ENCODE measurements at regions not wholly inside any gene's neighbourhood (a gene's known extent, or its start where the extent isn't known, plus 50 kb on each side); places are given as distances from the start of the nearest gene placed in this dataset.
"Not testable (repeated sequence)": the region's sequence is repeated elsewhere in the genome, so short reads cannot be mapped to it uniquely, and the experiment has no call there.

DNA sequence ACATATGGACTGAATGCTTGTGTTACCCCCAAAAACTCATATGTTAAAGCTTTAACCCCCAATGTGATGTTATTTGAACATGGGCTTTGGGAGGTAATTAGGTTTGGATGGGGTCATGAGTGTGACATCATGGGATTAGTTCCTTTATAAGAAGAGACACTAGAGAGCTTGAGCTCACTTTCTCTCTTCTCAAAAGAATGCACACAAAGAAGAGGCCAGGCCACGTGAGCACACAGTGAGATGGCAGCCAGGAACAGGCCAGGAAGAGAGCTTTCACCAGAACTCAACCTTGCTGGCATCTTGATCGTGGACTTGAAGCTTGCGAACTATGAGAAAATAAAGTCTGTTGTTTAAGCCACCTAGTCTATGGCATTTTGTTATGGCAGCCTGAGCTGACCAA, 360.6 kb downstream of the NR2F1-AS1 start:
- no peak for DNase-seq (ENCODE audit: low read depth)

DNA sequence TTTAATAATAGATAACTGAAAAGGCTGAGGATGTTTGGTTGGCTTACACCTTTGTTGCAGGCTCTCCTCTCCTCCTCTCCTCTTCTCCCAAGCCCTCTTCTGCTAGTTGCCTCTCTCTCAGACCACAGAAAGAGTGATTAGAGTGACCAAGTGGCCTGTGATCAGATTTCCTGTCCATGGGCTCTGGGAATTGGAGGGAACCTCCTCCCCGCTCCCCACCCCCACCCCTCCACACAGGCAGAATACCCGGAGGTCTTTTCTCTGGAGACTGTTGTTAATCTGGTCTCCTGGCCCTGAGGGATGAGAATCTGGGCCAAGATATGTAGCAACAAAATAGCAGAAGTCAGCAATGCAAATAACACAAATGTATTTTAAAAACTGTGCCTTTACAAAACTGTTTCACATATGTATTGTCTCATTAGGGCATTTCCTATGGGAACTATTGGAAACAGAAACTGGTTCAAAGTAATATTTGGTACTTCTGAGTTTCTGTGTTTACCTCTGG, 361.3 kb downstream of the NR2F1-AS1 start:
- no peak for DNase-seq (ENCODE audit: low read depth)

DNA sequence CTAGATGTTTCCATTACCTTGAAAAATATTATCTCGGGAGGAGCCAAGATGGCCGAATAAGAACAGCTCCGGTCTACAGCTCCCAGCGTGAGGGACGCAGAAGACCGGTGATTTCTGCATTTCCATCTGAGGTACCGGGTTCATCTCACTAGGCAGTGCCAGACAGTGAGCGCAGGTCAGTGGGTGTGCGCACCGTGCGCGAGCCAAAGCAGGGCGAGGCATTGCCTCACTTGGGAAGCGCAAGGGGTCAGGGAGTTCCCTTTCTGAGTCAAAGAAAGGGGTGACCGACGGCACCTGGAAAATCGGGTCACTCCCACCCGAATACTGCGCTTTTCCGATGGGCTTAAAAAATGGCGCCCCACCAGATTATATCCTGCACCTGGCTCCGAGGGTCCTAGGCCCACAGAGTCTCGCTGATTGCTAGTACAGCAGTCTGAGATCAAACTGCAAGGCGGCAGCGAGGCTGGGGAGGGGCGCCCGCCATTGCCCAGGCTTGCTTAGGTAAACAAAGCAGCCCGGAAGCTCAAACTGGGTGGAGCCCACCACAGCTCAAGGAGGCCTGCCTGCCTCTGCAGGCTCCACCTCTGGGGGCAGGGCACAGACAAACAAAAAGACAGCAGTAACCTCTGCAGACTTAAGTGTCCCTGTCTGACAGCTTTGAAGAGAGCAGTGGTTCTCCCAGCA, 367.8 kb downstream of the NR2F1-AS1 start:
- DNase-seq (ENCODE audit: low read depth), result not testable (repeated sequence)

DNA sequence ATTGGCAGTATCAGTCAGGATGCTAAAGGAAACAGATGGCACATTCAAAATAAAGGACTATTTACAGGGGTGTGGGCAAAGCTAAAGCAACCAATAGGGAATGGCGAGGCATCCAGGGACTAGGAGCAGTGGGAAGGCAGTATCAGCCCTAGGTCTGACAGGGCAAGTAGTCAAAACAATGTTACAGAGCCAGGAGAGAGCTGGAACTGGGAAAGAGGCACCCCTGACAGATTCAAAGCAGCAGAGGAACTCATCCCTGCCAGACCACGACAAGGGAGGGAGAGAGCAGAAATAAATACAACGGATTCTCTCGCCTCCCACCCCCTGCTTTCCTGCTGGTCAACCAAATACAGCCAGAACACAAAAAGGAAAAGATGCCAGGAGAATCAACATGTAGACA, 371.5 kb downstream of the NR2F1-AS1 start:
- no peak for DNase-seq (ENCODE audit: low read depth)

DNA sequence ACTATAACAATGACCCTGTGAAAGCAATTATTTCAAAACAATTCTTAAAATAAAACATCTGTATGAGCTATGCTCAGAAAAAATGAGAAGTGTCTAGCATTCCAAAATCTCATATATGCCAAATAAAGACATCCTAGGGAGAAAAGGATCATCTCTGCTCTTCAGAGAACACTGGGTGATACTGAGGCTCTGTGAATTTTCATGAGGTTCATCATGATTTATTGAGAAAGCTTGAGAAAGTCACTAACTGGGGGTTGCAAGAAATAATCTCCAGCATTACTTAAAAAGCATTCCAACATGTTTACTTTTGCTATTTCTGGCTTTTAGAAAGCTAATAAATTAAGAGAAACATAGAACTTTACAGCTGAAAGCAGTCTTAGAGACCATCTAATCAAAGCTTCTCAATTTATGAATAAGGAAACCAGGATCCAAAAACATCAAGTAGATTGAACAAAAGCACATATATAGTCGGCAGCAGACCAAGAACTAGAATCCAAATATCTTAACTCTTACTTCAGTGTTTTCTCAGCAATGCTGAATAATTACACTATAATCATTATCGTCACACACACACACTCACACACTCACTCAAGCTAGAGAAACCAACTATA, 372.8 kb downstream of the NR2F1-AS1 start:
- peak; percentile 54 for DNase-seq (ENCODE audit: low read depth)

DNA sequence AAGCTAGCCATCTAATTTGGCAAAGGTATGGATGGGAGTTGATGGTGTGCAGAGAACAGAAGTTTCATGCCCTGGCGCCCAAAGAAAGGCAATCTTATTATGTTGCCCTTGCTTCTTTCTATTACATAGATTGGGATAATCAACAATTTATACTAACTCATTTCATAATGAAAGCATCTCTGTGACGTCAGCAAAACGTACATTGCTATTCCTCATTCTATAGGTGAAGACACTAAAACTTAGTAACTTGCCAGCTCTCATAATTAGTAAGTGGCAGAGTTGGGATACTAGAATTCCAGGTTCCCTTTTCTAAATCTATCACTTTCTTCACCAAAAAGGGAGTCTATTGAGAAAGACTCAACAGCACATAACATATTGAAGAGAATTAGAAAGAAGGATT, 374.8 kb downstream of the NR2F1-AS1 start:
- no peak for DNase-seq (ENCODE audit: low read depth)

DNA sequence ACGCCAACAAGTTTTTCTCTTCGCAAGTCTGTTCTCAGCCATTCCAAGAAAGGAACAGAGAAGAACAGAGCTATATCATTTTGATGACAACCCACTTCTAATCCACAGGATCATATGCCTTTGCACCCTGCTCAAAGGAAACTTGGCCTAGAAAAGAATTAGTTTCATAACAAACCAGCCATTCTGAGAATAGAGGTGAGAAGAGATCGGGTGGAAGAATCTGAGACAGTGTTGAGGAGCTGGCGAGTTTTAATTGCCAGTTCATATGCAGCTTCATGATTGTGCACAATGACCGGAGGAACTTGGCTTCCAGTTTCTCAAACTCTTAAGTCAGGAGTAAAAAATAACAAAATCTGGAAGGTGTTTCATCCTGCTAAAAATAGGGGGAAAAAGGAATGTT, 380.0 kb downstream of the NR2F1-AS1 start:
- no peak for DNase-seq (ENCODE audit: low read depth)

DNA sequence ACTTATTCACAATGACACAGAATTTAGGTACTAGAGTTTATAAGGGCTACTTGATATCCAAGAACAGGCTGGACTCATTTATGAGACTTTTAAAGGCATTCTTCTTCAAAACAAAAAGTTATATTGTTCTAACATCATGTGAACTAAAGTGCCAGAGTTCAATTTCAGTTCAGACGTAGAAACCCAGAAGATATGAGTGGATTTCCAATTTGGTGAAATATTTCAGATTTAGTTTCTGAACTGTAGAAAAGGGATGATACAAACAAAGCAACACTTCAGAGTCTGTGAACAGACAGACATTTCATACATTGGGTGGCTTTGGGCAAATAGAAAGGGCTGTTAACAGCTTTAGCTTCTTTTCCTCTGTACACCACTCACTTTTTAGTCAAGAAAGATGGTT, 384.0 kb downstream of the NR2F1-AS1 start:
- DNase-seq (ENCODE audit: low read depth), result no peak

DNA sequence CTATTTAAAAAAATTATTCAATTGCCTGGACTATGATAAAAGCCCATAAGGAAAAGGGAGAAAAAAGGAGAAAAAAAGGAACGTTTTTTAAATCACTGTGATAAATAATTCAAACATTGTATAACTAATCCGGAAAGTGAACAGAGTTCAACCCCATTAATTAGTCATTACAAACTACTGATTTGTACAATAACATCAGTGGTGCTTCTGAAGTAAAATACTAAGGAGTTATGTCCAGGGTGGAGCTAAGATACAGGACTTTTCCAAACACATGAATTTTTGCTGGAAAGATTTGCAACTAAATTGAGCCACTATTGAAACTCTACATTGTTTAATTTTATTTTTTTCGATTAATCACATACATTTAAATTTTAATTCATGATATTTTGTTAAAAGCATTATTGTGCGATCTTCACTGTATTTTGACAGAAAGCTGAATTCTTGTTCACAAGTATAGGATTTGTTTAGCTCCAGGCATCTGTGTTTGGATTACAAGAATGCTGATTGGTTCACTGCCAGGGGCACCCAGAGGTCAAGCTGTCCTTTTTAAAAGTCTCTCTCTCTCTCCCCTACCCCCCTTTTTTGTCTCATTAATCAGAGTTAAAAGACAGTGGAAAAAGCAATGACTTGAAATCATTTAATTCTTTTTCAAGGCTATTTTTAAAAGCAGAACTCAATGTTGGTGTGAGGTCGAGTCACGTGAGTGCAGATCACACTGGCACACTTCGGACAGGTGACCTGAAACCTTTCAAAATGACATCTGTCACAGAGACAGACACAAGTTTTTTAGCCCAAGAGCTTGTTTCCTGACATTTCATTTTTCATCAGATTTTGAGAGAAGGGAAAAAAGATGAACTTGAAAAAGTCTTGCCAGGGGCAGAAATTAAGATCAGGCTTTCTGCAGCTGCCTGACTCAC, 387.3 kb downstream of the NR2F1-AS1 start:
- no peak for DNase-seq (ENCODE audit: low read depth)

DNA sequence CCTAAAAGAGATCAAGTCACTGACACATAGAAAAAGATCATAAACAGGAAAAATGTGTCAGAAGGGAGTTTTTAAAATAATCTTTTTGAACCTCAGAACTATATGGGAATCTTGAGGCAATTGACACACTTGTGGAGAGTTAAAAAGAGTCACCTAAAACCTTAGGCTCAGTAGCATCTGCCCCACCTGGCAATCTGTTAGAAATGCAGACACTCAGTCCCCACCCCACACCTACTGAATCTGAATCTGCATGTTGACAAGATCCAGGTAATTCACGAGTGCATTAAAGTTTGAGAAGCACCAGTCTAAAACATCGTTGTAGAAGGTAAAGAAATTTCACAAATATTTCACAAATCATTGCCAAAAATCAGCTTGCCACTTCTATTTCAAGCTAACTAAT, 388.3 kb downstream of the NR2F1-AS1 start:
- no peak for DNase-seq (ENCODE audit: low read depth)

DNA sequence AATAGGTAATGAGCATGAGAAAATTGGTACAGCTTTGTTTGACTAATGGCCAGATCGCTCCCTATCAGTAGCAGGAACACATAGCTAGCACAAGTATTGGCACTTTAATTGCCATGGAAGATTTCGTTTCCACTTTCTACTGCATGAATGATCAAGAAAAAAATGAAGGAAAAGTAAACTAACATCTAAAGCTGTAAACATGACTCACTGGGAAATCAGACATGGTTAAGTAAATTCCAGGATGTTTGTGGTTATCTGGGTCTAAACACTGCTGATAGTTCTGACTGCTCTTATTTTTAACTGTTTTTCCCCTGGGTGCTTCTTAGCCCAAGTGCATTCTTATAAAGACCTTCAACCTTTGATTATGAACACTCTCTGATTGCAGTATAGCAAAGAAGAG, 388.9 kb downstream of the NR2F1-AS1 start:
- DNase-seq (ENCODE audit: low read depth), result peak; percentile 59

DNA sequence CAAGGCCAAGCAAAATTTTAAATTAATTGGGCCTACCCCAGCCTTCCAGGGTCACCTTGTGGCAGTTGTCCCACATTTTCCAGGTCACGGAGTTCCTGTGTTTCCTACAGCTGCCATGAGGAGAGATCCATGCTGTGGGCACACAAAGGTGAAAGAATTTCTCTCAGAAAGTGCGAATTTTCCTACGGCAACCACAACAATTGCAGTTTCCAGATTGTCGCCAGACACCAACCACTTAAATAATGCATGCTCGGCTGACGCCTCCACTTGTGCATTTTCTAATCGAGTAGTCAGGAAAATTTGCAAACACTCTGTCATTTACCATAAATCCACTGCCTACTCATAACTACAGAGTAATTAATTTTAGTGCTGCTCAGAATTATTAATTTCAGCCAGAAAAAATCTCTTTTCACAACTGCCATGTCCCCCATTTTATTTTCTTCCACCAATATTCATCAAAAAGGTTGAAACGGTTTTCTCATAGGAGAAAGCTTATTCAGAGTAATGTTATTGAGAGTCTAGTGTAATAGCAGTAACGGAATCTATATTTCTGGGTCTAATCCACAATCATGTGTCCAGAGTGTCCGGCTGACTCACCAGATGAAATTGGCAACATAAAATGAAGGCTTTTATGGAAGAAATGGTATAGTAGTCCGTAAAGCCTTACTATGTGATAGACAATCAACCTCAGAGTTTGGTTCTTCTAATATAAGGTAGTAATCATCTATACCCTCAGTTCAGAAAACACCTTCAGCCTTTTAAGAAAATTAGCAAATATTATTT, 389.8 kb downstream of the NR2F1-AS1 start:
- DNase-seq (ENCODE audit: low read depth), result no peak

DNA sequence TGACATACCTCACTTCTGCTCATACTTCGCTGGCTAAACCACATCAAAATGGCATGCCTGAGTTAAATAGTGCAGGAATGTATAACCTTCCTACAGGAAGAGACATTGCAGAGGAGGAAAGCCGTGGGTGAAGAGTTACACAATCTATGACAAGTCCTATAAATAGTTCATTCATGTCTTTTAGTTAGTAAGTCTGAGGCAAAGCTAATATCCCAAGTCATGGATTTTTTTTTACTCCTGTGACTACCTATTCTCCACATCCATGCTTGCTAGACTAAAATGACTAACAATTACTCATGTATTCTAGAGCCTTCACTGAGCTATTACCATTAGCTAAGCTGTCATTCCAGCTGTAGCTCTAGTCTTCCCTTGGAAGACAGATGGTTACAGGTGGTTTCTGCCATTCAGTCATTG, 391.3 kb downstream of the NR2F1-AS1 start:
- DNase-seq (ENCODE audit: low read depth), result peak; percentile 56

DNA sequence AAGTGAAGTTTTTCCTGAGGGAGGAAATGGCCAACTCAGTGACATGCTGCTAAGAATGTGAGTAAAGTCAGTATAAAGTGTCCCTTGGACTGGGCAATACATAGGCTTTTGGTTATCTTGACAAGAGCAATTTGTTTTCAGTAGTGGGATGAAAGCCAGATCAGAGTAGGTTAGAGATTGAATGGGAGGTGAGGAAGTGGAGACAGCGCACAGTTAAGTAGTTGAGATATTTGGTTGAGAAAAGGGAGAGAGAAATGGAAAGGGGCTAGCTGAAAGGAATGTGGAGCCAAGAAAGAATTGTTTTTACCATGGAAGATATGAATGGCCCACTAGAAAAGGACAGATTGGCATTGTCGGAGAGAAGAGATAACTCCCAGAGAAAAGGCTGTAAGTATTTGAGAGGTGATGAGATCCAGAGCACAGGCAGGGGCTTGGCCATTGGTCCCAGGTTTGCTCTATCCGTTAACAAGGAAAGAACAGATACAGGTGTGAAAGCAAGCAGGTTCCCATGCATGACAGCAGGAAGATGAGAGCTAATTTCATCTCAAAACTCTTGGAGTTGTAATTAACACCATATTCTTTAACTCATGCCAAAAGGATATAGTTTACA, 392.0 kb downstream of the NR2F1-AS1 start:
- DNase-seq (ENCODE audit: low read depth), result no peak

DNA sequence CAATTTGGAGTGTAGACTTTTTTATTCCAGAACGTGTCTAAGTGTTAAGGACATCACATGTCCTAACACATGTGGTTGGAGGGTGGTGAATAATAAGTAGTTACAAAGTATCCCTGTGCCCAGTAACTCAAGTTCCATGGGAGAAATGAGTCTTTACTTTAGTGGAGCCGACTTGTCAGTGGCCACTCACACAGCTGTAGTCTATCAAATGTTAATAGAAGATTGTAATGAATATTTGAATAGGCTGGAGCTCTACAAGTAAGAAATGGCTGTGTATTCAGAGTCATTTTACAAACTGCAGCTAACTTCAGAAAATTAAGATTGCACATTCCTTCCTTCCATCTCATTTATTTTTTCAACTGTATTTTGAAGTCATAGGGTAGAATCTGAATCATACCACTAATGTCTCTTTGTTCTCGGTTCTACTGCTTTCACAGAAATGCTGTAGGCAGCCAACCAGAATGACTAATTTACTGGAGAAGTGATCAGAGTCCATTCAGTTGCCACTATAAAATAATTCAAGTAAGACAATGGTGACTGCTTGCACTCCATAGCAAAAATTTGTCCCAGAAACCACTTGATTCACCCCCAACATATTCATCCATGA, 394.8 kb downstream of the NR2F1-AS1 start:
- DNase-seq (ENCODE audit: low read depth), result no peak

DNA sequence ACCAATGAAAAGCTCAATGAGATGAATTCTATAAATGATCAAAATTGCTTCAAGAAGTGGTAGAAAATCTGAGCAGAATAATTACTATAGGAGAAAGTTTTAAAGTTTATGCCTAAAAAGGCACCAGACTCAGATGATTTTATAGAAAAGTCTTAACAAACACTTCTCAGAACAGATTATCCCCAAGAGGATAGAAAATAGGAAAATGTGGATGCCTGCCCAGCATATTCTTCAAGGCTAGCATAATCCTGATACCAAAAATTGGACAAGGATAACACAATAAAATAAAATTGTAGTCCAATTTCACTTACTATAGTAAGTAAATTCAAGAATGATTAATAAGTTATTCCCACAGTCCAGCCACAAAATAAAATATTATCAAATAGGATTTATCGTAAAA, 397.0 kb downstream of the NR2F1-AS1 start:
- no peak for DNase-seq (ENCODE audit: low read depth)

DNA sequence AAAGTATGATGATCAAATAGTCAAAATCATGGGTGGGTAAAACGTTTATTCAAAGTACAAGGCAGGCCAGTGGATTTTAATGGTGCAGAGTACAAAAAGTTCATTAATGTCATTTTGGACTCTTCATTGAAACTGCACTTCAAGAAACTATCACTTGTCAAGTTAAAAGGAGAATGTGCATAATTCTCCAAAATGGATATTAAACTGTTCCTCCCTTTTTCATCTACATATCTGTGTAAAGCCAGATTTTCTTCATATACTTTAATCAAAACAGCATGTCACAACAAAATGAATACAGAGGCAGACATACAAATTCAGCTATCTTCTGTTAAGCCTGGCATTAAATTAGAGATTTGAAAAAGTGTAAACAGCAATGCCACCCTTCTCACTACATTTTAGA, 401.6 kb downstream of the NR2F1-AS1 start:
- DNase-seq (ENCODE audit: low read depth), result no peak

DNA sequence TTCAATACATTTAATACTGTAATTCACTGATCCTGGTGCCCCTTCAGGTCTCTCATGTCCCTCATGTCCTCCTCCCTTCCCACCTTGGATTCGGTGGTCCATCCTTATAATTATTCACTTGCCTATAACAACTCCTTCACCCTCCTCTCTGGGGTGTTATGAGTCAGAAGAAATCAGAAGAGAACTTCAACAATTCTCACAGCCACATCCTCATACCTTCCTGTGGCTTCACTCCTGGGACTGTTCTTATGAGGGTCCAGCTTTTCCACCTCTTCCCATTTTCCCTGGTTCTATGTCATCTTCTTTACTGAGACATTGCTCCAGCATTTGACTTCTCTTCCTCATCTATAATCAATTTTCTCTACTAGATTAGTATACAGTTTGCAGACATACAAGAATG, 406.1 kb downstream of the NR2F1-AS1 start:
- no peak for DNase-seq (ENCODE audit: low read depth)

DNA sequence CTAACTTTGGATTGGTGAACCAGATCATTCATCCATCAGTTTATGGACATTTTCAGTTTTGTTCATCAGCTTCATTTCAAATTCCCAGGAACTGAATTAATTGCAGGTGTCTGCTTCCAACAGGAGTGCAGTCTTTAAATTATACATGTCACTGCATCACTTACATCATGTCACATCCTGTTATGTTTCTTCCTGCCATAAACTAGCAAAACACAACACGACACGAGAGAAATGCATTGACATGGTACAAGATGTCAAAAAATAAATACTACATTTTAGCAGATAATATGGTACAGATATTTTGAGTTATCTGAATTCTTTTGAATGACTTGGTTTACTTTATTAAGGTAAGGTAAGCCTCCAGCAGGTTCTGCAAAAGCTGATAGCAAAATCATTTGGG, 415.5 kb downstream of the NR2F1-AS1 start:
- no peak for DNase-seq (ENCODE audit: low read depth)

DNA sequence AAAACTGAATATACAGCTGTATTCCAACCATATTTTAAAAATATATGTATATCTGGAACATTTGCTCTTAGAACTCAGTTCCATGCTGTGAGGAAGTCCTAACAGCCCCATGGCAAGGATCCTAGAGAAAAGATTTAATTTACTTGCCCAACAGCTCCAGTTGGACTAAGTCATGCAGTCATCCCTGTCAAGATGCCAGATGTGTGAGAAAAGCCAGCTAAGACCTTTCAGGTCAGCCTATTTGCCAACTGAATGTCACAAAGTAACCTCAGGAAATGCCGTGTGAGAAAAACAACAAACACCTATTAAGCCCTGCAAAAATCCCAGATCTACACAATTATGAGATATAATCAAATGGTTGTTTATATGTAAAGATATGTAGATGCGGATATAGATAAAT, 416.3 kb downstream of the NR2F1-AS1 start:
- DNase-seq (ENCODE audit: low read depth), result peak; percentile 78

DNA sequence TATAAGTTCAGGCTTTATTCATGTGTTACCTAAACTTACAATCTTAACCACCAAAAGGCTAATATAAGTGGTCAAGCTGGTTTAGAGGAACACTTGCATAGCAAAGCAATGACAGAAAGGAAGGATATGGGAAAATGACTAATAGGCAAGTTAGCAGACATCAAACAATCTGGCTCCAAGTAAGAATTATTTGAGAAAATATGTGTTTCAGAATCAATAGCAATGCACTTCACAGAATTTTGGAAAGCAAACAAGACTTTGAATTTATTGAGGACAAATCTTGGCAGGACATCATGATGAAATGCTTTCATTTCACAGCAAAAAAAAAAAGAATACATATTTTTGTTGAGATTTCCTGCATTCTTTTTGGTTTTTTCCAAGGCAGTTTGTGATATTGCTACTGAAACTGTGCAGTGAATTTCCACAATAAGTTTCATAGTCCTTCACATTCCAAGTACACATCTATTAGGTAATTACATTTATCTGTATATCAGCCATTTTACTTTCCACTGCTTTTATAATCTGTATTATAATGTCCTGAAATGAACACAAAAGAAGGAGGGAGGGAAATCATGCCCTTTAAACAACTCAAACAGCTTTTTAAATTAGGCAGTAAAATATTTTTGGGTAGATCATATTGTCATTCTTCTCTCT, 417.9 kb downstream of the NR2F1-AS1 start:
- DNase-seq (ENCODE audit: low read depth), result peak; percentile 74
